Stimulated activated CD8-positive, alpha-beta memory T cell treated with anti-CD3 and anti-CD28 coated beads, Interleukin-7, amount 100 ng/mL, for 1 hour (primary cell): ENCODE measurements at regions not wholly inside any gene's neighbourhood (a gene's known extent, or its start where the extent isn't known, plus 50 kb on each side); places are given as distances from the start of the nearest gene placed in this dataset.

Experiments used
- DNase-seq, 2 donors: peaks; one replicate each; pipeline ENCODE4 v3.0.0-alpha.2; 2020; ENCODE audit warnings: low read depth in 2 of 2

- no peak for DNase-seq
Measured at GRCh38 chr4:11544211-11544610, 115.5 kb upstream of the HS3ST1 start.

GRCh38 chr4:11543706-11544105, 115.0 kb upstream of the HS3ST1 start:
- DNase-seq = no peak

- no peak for DNase-seq
Measured at GRCh38 chr4:11542952-11543351, 114.3 kb upstream of the HS3ST1 start.

GRCh38 chr4:11537846-11538245, 109.2 kb upstream of the HS3ST1 start:
- DNase-seq = no peak

GRCh38 chr4:11535333-11535732, 106.6 kb upstream of the HS3ST1 start:
- no peak for DNase-seq

GRCh38 chr4:11534623-11535302, 106.1 kb upstream of the HS3ST1 start:
- DNase-seq = no peak

GRCh38 chr4:11532138-11532537, 103.4 kb upstream of the HS3ST1 start:
- DNase-seq = no peak

GRCh38 chr4:11529625-11530201, 101.0 kb upstream of the HS3ST1 start:
- DNase-seq = no peak

GRCh38 chr4:11525085-11525484, 96.4 kb upstream of the HS3ST1 start:
- DNase-seq = no peak

GRCh38 chr4:11518754-11519153, 90.1 kb upstream of the HS3ST1 start:
- DNase-seq = no peak

GRCh38 chr4:11514779-11515419, 86.2 kb upstream of the HS3ST1 start:
- no peak for DNase-seq

- DNase-seq = no peak
Measured at GRCh38 chr4:11514003-11514402, 85.3 kb upstream of the HS3ST1 start.

GRCh38 chr4:11512871-11513270, 84.2 kb upstream of the HS3ST1 start:
- DNase-seq = no peak

GRCh38 chr4:11511321-11511720, 82.6 kb upstream of the HS3ST1 start:
- DNase-seq = no peak

GRCh38 chr4:11507920-11508319, 79.2 kb upstream of the HS3ST1 start:
- no peak for DNase-seq

- DNase-seq = no peak
Measured at GRCh38 chr4:11506194-11506593, 77.5 kb upstream of the HS3ST1 start.

- DNase-seq = no peak
Measured at GRCh38 chr4:11505221-11505971, 76.7 kb upstream of the HS3ST1 start.

GRCh38 chr4:11503166-11503565, 74.5 kb upstream of the HS3ST1 start:
- DNase-seq = no peak

- no peak for DNase-seq
Measured at GRCh38 chr4:11497972-11498371, 69.3 kb upstream of the HS3ST1 start.

- no peak for DNase-seq
Measured at GRCh38 chr4:11497212-11497806, 68.6 kb upstream of the HS3ST1 start.

- no peak for DNase-seq
Measured at GRCh38 chr4:11496351-11496829, 67.7 kb upstream of the HS3ST1 start.

- no peak for DNase-seq
Measured at GRCh38 chr4:11495818-11496217, 67.1 kb upstream of the HS3ST1 start.
